HG03521 (cell line): ENCODE measurements at regions not wholly inside any gene's neighbourhood (a gene's known extent, or its start where the extent isn't known, plus 50 kb on each side); places are given as distances from the start of the nearest gene placed in this dataset.

Experiments
- ATAC-seq: cut with Tn5 transposase; IDR thresholded peaks from one replicate; pipeline ENCODE4 v1.9.1; 2021; ENCODE audit warnings: mild to moderate bottlenecking, moderate library complexity; ENCODE audit not compliant: unreplicated experiment

GRCh38 chr5:52392321-52392720, 395.4 kb upstream of the ITGA1 start:
- ATAC-seq = no peak

DNA sequence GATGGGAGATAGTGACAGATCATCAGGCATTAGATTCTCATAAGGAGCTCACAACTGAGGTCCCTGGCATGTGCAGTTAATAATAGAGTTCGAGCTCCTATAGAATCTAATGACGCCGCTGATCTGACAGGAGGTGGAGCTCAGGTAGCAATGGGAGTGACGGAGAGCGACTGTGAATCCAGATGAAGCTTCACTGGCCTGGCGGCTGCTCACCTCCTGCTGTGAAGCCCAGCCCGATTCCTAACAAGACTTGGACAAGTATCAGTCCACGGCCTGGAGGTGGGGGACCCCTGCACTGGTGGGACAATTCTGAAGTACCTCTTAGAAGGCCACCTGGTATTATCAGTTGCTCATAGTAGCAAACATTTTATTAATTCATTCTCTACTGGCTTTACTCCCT, 377.9 kb upstream of the ITGA1 start:
- no peak for ATAC-seq

DNA sequence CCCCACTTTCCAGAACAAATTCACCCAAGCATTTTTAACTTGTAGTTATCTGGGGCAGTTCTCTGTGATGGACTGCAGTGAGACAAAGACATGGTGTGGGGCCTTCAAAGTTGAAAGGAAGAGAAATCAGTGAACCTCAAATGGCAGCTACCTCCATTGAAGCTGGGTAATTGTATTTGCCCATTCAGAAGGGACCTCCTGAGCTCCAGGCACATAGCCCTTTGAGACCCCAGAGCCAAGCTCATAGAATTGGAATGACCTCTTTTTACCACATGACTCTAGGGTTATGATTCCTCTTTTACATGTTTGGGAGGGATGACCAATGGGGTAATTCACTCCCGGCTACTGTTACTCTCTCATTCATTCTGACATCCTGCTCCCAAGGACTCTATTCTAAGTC, 368.4 kb upstream of the ITGA1 start:
- ATAC-seq = no peak

DNA sequence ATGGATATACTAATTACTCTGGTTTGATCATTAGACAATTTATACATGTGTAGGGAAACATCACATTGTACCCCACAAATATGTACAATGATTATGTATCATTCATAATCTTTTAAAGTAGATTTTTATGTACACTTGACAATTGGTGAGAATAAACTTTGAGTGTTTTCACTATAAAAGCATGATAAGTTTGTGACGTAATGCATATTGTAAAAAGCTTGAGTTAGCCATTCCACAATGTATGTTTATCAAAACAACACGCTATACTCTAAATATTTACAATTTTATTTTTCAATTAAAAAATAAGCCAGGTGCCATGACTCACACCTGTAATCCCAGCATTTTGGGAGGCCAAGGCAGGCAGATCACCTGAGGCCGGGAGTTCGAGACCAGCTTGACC, 360.1 kb upstream of the ITGA1 start:
- no peak for ATAC-seq

GRCh38 chr5:52428977-52429489, 358.7 kb upstream of the ITGA1 start:
- no peak for ATAC-seq

DNA sequence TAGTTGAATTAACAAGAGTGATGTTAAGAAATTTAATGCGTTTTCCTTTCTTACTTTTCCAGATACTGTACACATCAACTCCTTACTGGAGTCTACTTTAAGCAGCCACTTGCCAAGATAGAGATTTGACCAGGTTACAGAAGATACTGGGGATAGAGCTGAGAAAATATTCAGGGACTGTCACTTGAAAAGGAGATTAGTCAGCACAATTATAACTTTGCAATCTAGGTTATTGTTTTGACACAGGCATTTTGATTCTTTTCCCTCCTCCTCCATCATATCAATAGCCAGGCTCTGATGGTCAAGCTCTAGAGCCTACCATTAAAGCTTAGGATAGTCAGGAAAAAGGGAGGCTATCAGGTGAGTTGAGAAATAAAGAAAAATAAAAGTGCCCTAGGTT, 345.9 kb upstream of the ITGA1 start:
- ATAC-seq = no peak

GRCh38 chr5:52443187-52443586, 344.5 kb upstream of the ITGA1 start:
- ATAC-seq = no peak

DNA sequence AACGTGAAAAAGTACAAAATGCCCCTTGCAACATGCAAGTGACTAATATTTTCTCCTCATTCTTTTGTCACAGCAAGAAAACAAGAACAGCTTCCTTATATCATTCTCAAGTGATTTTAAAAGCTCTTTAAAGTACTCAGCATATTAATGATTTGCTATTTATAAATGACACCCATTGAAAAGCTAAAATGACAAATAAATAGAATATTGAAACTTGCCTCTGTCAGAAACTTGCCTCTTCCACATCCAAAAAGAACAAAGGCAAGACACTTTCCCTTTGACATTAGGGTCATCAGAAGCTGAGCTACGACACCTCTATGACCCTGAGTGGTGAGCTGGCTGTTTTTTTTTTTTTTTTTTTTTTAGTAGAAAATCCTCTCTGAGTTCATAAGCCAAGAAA, 339.6 kb upstream of the ITGA1 start:
- ATAC-seq = no peak

DNA sequence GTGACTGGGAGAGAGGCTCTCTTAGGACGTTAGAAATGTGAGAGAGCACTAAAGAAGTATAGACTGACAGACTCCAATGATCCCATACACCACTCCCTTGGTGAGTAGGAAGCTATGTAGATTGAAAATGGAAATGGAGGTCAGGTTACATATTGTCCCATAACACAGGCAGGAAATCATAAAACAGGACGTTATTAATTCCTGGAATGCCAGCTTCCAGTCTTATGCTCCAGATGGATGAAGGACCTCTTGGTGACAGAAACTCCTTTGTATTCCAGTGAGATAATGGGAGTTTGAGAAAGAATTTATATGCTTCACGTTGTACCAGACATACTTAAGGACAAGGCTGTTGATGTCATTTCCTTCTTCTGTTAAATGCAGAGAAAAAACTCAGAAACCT, 338.2 kb upstream of the ITGA1 start:
- ATAC-seq = no peak

DNA sequence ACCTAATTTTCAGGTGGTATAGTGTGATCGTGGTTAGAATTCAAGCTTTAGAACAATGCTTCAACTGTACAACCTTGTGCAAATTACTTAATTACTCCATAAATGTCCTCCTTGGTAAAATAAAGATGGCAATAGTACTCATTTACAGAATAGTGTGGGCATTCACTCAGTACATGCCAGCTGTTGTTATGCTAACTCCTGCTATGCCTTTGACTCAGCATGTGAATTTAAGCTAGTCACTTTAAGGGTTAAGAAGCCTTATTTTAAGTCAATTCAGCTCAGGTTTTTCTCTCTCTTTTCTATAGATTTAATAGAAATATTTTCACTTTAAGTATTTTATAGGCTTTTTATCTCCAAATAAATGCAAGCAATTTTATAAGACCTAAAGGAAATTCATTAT, 335.6 kb upstream of the ITGA1 start:
- no peak for ATAC-seq

- no peak for ATAC-seq
Observed at GRCh38 chr5:52453176-52453575, 334.5 kb upstream of the ITGA1 start.

- ATAC-seq = no peak
Observed at GRCh38 chr5:52455920-52456319, 331.8 kb upstream of the ITGA1 start.

- no peak for ATAC-seq
Observed at GRCh38 chr5:52457810-52458209, 329.9 kb upstream of the ITGA1 start.

DNA sequence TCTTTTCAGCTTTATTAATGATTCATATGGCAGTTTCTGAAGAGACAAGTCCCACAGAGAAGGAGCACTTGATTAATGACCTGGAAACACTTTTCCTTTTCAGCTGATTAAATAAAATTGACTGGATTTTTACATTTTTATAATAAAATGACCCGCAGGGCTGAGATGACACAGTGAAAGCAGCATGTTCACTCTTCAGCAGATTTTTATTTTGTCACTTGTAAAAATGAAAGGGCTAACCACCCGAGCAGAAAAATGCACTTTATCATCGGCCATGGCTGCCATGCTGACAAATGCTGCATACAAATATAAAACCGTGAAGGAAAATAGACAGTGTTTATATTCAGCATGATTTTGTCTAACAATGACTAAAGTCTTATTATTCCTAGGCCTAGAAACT, 321.6 kb upstream of the ITGA1 start:
- no peak for ATAC-seq

DNA sequence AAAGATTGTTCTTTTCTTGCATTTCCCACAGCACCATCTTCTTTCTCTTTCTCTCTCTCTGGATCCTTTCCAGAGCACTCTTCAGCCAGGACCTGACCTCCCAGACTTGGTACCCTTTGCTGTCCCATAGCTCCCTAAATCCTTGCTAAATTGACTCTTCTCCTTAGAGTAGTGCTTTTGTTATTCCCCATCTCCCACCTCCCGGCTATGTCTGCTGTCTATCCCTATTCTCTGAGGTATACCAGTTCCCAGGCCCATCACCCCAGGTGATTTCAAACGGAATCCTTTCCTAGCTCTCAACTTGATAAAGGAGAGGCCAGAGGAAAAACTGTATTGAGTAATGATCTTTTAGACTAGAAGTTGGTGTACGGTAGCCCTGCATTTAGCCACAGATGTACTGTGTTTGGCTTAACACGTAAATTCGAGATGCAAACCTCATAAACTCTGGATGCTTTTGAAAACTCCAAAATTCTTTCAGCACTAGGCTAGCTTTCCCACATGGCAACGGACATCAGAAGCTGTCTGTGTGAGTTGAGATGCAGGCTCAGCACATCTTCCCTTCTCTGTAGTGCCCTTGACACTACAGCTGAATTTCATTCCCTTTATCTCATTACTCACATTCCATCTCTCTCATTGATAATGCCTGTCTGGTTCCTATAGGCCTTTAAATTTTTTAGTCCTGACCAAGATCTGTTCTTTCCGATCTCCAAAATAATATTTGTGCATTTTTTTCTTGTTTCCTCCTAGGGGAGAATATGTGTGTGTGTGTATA, 320.8 kb upstream of the ITGA1 start:
- no peak for ATAC-seq

DNA sequence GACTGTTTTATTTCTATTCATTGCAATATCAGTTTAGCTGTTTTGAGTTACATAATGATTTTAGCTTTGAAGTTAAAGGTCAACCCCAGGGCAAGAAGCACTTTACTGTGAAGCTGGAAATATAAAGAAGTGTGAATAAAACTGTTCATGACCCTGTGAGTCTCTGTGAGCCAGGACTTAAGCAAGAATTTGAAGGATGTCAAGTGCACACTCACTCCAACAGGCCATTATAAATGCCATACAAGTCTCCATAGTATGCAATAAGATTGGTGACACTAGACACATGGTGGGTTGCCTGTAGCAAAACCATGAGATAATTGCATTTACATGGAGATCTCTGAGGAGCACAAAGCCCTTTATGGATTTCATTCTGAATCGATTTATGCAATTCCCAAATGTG, 318.7 kb upstream of the ITGA1 start:
- ATAC-seq = no peak

GRCh38 chr5:52469420-52469819, 318.3 kb upstream of the ITGA1 start:
- ATAC-seq = no peak

- no peak for ATAC-seq
Observed at GRCh38 chr5:52469835-52470234, 317.9 kb upstream of the ITGA1 start.

DNA sequence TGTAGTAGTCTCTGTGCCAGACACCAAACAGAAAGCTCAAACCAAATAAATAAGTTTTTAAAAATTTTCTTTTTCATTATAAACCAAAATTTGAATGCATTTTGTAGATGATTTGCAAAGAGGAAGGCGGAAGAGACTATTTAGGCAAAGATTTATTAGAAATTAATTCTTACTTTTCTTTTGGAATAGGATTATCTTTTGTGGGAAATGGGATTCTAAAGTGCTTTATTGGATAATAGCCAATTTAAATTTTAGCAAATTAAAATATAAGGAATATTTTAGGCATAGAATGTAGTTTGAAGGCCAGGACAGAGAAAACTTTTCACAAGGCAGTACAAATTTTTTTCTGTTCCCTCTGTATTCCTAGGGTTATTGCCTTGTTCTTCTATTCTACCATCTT, 311.4 kb upstream of the ITGA1 start:
- ATAC-seq = no peak

GRCh38 chr5:52481201-52481600, 306.5 kb upstream of the ITGA1 start:
- ATAC-seq = no peak

DNA sequence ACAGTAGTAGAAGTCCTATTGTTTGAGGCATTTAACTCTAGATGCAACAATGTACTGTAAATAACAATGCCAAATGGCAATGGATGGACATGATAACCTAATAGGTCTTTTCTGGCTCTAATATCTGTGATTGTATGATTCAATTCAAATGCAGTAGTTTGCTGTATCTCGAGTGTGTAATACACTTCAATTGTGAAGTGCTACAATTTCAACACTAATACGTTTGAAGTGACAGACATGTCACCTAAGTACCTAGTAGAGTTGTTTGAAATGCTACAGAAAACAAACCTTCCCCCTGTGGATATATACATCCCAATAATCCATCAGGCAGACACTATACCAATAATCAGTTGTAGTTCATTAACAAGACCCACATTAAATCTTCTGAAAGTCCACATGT, 305.9 kb upstream of the ITGA1 start:
- ATAC-seq = no peak

DNA sequence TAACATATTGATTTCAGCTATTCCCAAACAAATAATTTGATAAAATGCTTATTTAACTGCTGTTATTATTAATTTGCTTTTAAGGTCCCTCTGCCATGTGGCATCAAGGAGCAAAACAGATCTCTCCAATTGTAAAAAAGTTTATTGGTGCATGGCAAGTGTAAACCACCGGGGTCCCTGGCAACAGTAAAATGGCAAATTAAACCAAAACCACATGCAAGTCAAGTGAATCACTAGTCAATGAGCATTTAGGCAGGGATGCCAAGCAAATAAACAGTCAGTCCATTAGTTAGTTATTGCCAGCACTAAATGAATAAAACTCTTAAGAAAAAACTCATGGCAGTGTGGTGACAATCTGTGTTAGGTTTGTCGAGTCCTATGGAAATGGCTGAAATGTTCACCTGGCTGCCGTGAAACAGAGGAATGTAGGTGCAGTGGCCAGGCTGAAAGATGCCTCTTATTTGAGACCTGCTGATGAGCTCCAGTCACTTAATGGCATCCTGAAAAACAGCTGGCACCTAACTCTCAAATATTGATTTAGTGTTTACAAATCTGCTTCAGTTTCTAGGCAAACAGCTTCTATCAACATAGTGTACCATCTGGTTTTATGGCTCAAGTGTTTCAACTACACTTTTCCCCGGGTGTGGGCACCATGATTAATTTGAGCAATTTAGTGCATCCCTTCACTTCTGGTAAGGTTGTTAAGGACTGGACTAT, 296.5 kb upstream of the ITGA1 start:
- ATAC-seq = no peak
